Progenitor cell of endocrine pancreas (in vitro differentiated cells): ENCODE measurements at regions not wholly inside any gene's neighbourhood (a gene's known extent, or its start where the extent isn't known, plus 50 kb on each side); places are given as distances from the start of the nearest gene placed in this dataset.

Experiments used
- DNase-seq: peaks from one replicate; pipeline ENCODE4 v3.0.0; 2021; ENCODE audit warnings: low spot score; ENCODE audit not compliant: unreplicated experiment
- H3K27ac Mint-ChIP-seq: 2 replicates; pipeline ENCODE4 v1.8.0; 2021; ENCODE audit warnings: mild to moderate bottlenecking, moderate library complexity, mixed read lengths
- H3K27me3 Mint-ChIP-seq: 2 replicates; pipeline ENCODE4 v1.8.0; 2021; ENCODE audit warnings: mixed read lengths
- H3K36me3 Mint-ChIP-seq: 2 replicates; pipeline ENCODE4 v1.8.0; 2022; ENCODE audit warnings: mixed read lengths; ENCODE audit not compliant: insufficient read depth
- H3K4me1 Mint-ChIP-seq: 2 replicates; pipeline ENCODE4 v1.8.0; 2021; ENCODE audit warnings: low read depth, mixed read lengths
- H3K4me3 Mint-ChIP-seq: 2 replicates; pipeline ENCODE4 v1.8.0; 2021; ENCODE audit warnings: low read depth, mild to moderate bottlenecking, moderate library complexity, mixed read lengths
- H3K9me3 Mint-ChIP-seq: 2 replicates; pipeline ENCODE4 v1.8.0; 2021; ENCODE audit warnings: low read depth, mixed read lengths
- TF ChIP-seq, protein P1 (sequence below): fragments of 200-600 bp; sonication (generic); IDR thresholded peaks from one replicate; pipeline ENCODE4 v1.5.0; 2021; ENCODE audit warnings: antibody characterized with exemption, mild to moderate bottlenecking; ENCODE audit not compliant: unreplicated experiment

GRCh38 chr12:30314506-30315100 lies 381.1 kb downstream of the IPO8 start:
- H3K36me3 Mint-ChIP-seq: no peaks in the 10 kb centered on the region
- TF ChIP-seq, protein P1, sequence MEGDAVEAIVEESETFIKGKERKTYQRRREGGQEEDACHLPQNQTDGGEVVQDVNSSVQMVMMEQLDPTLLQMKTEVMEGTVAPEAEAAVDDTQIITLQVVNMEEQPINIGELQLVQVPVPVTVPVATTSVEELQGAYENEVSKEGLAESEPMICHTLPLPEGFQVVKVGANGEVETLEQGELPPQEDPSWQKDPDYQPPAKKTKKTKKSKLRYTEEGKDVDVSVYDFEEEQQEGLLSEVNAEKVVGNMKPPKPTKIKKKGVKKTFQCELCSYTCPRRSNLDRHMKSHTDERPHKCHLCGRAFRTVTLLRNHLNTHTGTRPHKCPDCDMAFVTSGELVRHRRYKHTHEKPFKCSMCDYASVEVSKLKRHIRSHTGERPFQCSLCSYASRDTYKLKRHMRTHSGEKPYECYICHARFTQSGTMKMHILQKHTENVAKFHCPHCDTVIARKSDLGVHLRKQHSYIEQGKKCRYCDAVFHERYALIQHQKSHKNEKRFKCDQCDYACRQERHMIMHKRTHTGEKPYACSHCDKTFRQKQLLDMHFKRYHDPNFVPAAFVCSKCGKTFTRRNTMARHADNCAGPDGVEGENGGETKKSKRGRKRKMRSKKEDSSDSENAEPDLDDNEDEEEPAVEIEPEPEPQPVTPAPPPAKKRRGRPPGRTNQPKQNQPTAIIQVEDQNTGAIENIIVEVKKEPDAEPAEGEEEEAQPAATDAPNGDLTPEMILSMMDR: no peak
- no peak overlapping the region for H3K4me3 Mint-ChIP-seq

DNA sequence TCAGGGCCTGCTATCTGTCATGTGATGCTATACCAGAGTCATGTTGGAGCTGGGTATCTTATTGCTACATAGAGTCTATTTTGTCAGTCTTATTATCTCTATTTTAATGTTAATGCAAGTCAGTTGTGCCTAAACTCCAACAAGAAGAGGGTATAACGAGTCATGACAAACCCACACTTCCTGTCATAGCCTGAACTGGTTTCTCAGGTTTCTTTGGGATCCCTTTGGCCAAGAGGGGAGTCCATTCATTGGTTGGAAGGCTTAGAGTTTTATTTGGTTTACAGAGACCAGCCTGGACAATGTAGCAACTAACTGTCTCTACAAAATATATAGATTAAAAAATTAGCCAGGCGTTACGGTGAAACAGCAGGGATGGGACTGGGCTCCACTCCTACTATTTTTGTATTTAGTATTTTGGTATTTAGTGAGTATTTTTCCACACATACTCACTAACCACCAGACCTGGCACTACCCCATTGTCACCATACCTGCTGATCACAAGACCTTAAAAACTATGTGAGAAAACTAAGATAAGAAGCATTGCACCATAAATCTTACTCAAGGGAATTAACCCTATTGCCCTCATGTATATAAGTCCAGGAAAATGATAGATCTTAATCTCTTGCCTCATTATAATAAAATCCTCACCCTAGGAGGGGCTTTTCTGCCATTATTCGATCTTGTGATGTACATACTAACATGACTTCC lies 387.5 kb downstream of the IPO8 start:
- Mint-ChIP-seq H3K9me3 (peaks cover 19% of the 10 kb centered on the region), H3K4me3 (no peak overlapping the region), H3K27me3 (no peaks in the 10 kb centered on the region), H3K4me1 (no peaks in the 10 kb centered on the region), H3K36me3 (no peaks in the 10 kb centered on the region), H3K27ac (no peak overlapping the region)
- TF ChIP-seq, protein P1: no peak
- no peak for DNase-seq

More at GRCh38 chr12:30314506-30315100, 381.1 kb downstream of the IPO8 start:
- Mint-ChIP-seq H3K9me3 (peaks cover 17% of the 10 kb centered on the region), H3K27ac (no peak overlapping the region), H3K4me1 (no peaks in the 10 kb centered on the region), H3K27me3 (no peaks in the 10 kb centered on the region)
- DNase-seq: no peak

DNA sequence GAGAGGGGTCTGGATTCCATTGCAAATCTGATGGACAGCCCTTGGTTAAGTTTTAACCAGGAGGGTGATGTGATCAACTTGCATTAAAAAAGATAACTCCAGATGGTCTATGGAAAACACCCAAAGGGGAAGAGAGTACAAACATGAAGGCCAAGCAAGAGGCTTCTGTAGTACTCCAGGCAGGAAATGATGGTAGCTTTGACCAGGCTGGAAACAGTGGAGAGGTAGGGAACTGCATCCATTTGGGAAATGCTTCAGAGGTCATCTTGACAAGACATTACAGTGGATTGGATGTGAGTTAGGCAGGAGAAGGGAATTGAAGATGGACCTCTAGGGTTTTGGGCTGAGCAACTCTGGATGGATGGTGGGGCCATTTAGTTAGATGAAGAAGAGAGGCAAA lies 391.1 kb downstream of the IPO8 start:
- no peak overlapping the region for H3K4me3 Mint-ChIP-seq
- peaks cover 2% of the 10 kb centered on the region for H3K9me3 Mint-ChIP-seq
- DNase-seq: no peak
- no peaks in the 10 kb centered on the region for H3K4me1 Mint-ChIP-seq
- no peak overlapping the region for H3K27ac Mint-ChIP-seq
- no peaks in the 10 kb centered on the region for H3K36me3 Mint-ChIP-seq
- no peaks in the 10 kb centered on the region for H3K27me3 Mint-ChIP-seq
- TF ChIP-seq, protein P1: no peak

DNA sequence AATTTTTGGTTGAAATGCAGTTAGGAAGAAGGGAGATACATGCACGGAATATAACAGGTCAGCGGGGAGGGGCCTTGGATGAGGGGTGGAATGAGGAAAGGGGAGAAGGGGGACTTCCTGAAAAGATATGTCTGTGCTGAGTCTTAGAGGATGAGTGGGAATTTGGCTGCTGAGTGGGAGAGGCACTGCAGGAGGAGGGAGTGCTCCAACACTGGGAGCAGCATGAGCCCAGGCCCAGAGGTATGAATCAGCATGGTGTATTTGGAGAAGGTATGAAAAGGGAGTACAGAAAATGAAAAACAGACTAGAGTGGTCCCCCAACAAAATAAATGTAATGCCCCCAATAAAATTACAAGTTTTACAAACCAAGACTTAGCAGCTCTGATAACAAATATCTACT lies 394.4 kb downstream of the IPO8 start:
- TF ChIP-seq, protein P1: no peak
- Mint-ChIP-seq H3K27me3 (no peaks in the 10 kb centered on the region), H3K4me1 (no peaks in the 10 kb centered on the region), H3K9me3 (no peaks in the 10 kb centered on the region), H3K27ac (no peak overlapping the region), H3K4me3 (no peak overlapping the region), H3K36me3 (no peaks in the 10 kb centered on the region)
- no peak for DNase-seq

- H3K36me3 Mint-ChIP-seq: no peaks in the 10 kb centered on the region
- H3K4me3 Mint-ChIP-seq: no peak overlapping the region
- no peak for DNase-seq
- H3K27me3 Mint-ChIP-seq: no peaks in the 10 kb centered on the region
- TF ChIP-seq, protein P1: no peak
- H3K27ac Mint-ChIP-seq: no peak overlapping the region
- peaks cover 7% of the 10 kb centered on the region for H3K9me3 Mint-ChIP-seq
- H3K4me1 Mint-ChIP-seq: no peaks in the 10 kb centered on the region
Measured at GRCh38 chr12:30296486-30296885, 399.2 kb downstream of the IPO8 start.
